GM23338 (cell line): ENCODE measurements at regions not wholly inside any gene's neighbourhood (a gene's known extent, or its start where the extent isn't known, plus 50 kb on each side); places are given as distances from the start of the nearest gene placed in this dataset.

Experiments used
- ATAC-seq: fragments of 200-7000 bp; cut with Tn5 transposase; 3 replicates; pipeline ENCODE4 v1.9.1; 2020
- DNase-seq: peaks from one replicate; pipeline ENCODE4 v3.0.0-alpha.2; 2015; ENCODE audit warnings: low spot score
- H2AFZ ChIP-seq: fragments of 200-600 bp; sonication (generic); 2 replicates; pipeline ENCODE4 v1.8.0; 2016; ENCODE audit warnings: antibody characterized with exemption, mild to moderate bottlenecking, moderate library complexity
- H3F3A ChIP-seq: fragments of 200-600 bp; sonication (generic); replicated peaks from 2 replicates; pipeline ENCODE4 v1.8.0; 2017; ENCODE audit warnings: antibody characterized with exemption, mixed run types, low read depth
- H3K27ac ChIP-seq: fragments of 200-600 bp; sonication (generic); 2 replicates; pipeline ENCODE4 v1.6.1; 2016; ENCODE audit warnings: low read depth
- H3K27me3 ChIP-seq: fragments of 200-600 bp; sonication (generic); 2 replicates; pipeline ENCODE4 v1.8.0; 2016; ENCODE audit warnings: mild to moderate bottlenecking, mixed run types, moderate library complexity; ENCODE audit not compliant: insufficient read depth
- H3K36me3 ChIP-seq: fragments of 200-600 bp; sonication (generic); 2 replicates; pipeline ENCODE4 v1.8.0; 2016; ENCODE audit warnings: mild to moderate bottlenecking; ENCODE audit not compliant: insufficient read depth
- H3K4me1 ChIP-seq: fragments of 200-600 bp; sonication (generic); 2 replicates; pipeline ENCODE4 v1.8.0; 2016; ENCODE audit warnings: mild to moderate bottlenecking, moderate library complexity; ENCODE audit not compliant: insufficient read depth
- H3K4me2 ChIP-seq: fragments of 200-600 bp; sonication (generic); 2 replicates; pipeline ENCODE4 v1.7.1; 2017; ENCODE audit warnings: mixed run types
- H3K4me3 ChIP-seq: fragments of 200-600 bp; sonication (generic); 2 replicates; pipeline ENCODE4 v1.6.1; 2016; ENCODE audit warnings: mixed run types
- H3K79me2 ChIP-seq: fragments of 200-600 bp; sonication (generic); replicated peaks from 2 replicates; pipeline ENCODE4 v1.8.0; 2017; ENCODE audit warnings: mild to moderate bottlenecking; ENCODE audit not compliant: insufficient read depth
- H3K9me2 ChIP-seq: fragments of 200-600 bp; sonication (generic); 2 replicates; pipeline ENCODE4 v1.8.0; 2017; ENCODE audit not compliant: insufficient read depth
- H4K20me1 ChIP-seq: fragments of 200-600 bp; sonication (generic); replicated peaks from 2 replicates; pipeline ENCODE4 v1.8.0; 2017; ENCODE audit warnings: mild to moderate bottlenecking; ENCODE audit not compliant: insufficient read depth
- H3K27ac Mint-ChIP-seq: 2 replicates; pipeline ENCODE4 v1.8.0; 2020; ENCODE audit warnings: inconsistent platforms, mild to moderate bottlenecking, moderate library complexity, mixed read lengths
- H3K27me3 Mint-ChIP-seq: 3 replicates; pipeline ENCODE4 v1.8.0; 2022; ENCODE audit warnings: low read depth, mild to moderate bottlenecking, moderate library complexity, mixed read lengths, inconsistent platforms; ENCODE audit not compliant: insufficient read depth, poor library complexity
- H3K36me3 Mint-ChIP-seq: 3 replicates; pipeline ENCODE4 v1.8.0; 2021; ENCODE audit warnings: low read depth, mild to moderate bottlenecking, inconsistent platforms, moderate library complexity, mixed read lengths
- H3K4me1 Mint-ChIP-seq: 3 replicates; pipeline ENCODE4 v1.8.0; 2020; ENCODE audit warnings: mild to moderate bottlenecking, inconsistent platforms, mixed read lengths
- H3K4me3 Mint-ChIP-seq: 3 replicates; pipeline ENCODE4 v1.8.0; 2021; ENCODE audit warnings: moderate library complexity, mild to moderate bottlenecking, inconsistent platforms, mixed read lengths
- H3K9me3 Mint-ChIP-seq: 3 replicates; pipeline ENCODE4 v1.8.0; 2020; ENCODE audit warnings: moderate library complexity, mild to moderate bottlenecking, inconsistent platforms, mixed read lengths
- CREB1 ChIP-seq: fragments of 250-450 bp; sonication (Bioruptor Pico); IDR thresholded peaks from 2 replicates; pipeline ENCODE4 v1.5.0; 2020; ENCODE audit warnings: low read depth, mild to moderate bottlenecking, moderate library complexity
- CTCF ChIP-seq, 2 experiments: fragments of 200-600 bp in 1 of 2; sonication (generic) in 1 of 2; conservative IDR thresholded peaks; 2 replicates each; pipeline versions ENCODE4 v1.5.1 to v1.6.1; 2016 to 2017; ENCODE audit warnings: antibody characterized with exemption in 2 of 2, low read depth in 2 of 2, mild to moderate bottlenecking in 2 of 2, moderate library complexity in 1 of 2
- ETS1 ChIP-seq: IDR thresholded peaks from 2 replicates; pipeline ENCODE4 v1.6.1; 2016; ENCODE audit warnings: antibody characterized with exemption
- EZH2 ChIP-seq: fragments of 200-600 bp; sonication (generic); IDR thresholded peaks from one replicate; pipeline ENCODE4 v1.8.0; 2017; ENCODE audit warnings: antibody characterized with exemption, mild to moderate bottlenecking, low read depth; ENCODE audit not compliant: unreplicated experiment
- EZH2phosphoT487 ChIP-seq: fragments of 200-600 bp; sonication (generic); IDR thresholded peaks from one replicate; pipeline ENCODE4 v1.8.1; 2018; ENCODE audit warnings: antibody characterized with exemption; ENCODE audit not compliant: unreplicated experiment
- JUNB ChIP-seq: IDR thresholded peaks from one replicate; pipeline ENCODE4 v1.6.1; 2016; ENCODE audit warnings: antibody characterized with exemption; ENCODE audit not compliant: unreplicated experiment
- POLR2AphosphoS5 ChIP-seq: IDR thresholded peaks from 2 replicates; pipeline ENCODE4 v1.6.1; 2016; ENCODE audit warnings: antibody characterized with exemption, low read depth
- REST ChIP-seq: IDR thresholded peaks from one replicate; pipeline ENCODE4 v1.6.1; 2018; ENCODE audit warnings: antibody characterized with exemption; ENCODE audit not compliant: unreplicated experiment
- STAT1 ChIP-seq: IDR thresholded peaks from one replicate; pipeline ENCODE4 v1.6.1; 2016; ENCODE audit warnings: antibody characterized with exemption; ENCODE audit not compliant: unreplicated experiment
- ZNF331 ChIP-seq: fragments of 250-450 bp; sonication (Bioruptor Pico); IDR thresholded peaks from 2 replicates; pipeline ENCODE4 v1.5.0; 2020; ENCODE audit warnings: low read depth, mild to moderate bottlenecking, moderate library complexity
- ZNF462 ChIP-seq: fragments of 250-450 bp; sonication (Bioruptor Pico); IDR thresholded peaks from 2 replicates; pipeline ENCODE4 v1.5.0; 2020; ENCODE audit warnings: mild to moderate bottlenecking, moderate library complexity

- no peak for TF ChIP-seq CTCF (conservative IDR thresholded peaks at IDR 0.05; ENCODE audit: low read depth in 2 of 2)
These were observed 337.4 kb upstream of the GRIA1 start (continued) for GRCh38 chr5:153153086-153153485.

GRCh38 chr5:153157156-153157555, 333.3 kb upstream of the GRIA1 start:
- Mint-ChIP-seq H3K4me3 (no peak overlapping the region), H3K36me3 (no peaks in the 10 kb centered on the region), H3K9me3 (no peaks in the 10 kb centered on the region), H3K4me1 (peaks cover 14% of the 10 kb centered on the region), H3K27me3 (peaks cover 4% of the 10 kb centered on the region), H3K27ac (no peak overlapping the region)
- no peak for ATAC-seq
- no peaks in the 10 kb centered on the region for H3K79me2 ChIP-seq
- H3F3A ChIP-seq, result no peaks in the 10 kb centered on the region
- H4K20me1 ChIP-seq, result no peaks in the 10 kb centered on the region
- no peak overlapping the region for H2AFZ ChIP-seq
- no peak overlapping the region for H3K4me3 ChIP-seq
- H3K27me3 ChIP-seq, result no peaks in the 10 kb centered on the region
- H3K4me2 ChIP-seq, result no peak overlapping the region
- H3K27ac ChIP-seq, result no peak overlapping the region
- no peaks in the 10 kb centered on the region; the same call in 1 of the 2 replicates for H3K9me2 ChIP-seq
- no peaks in the 10 kb centered on the region for H3K36me3 ChIP-seq
- peaks cover 10% of the 10 kb centered on the region for H3K4me1 ChIP-seq
- DNase-seq, result no peak
- TF ChIP-seq ZNF462 (CRISPR knock-in tag), result no peak
- no peak for TF ChIP-seq CREB1 (CRISPR knock-in tag)
- TF ChIP-seq REST, result no peak
- TF ChIP-seq CTCF (conservative IDR thresholded peaks at IDR 0.05; ENCODE audit: low read depth in 2 of 2), result no peak
- no peak for TF ChIP-seq ZNF331 (CRISPR knock-in tag)
- no peak for TF ChIP-seq JUNB
- no peak for TF ChIP-seq EZH2
- TF ChIP-seq POLR2AphosphoS5, result no peak
- no peak for TF ChIP-seq STAT1
- TF ChIP-seq ETS1, result no peak
- no peak for TF ChIP-seq EZH2phosphoT487
